ENCODE measurements at regions not wholly inside any gene's neighbourhood (a gene's known extent, or its start where the extent isn't known, plus 50 kb on each side); places are given as distances from the start of the nearest gene placed in this dataset.

DNA sequence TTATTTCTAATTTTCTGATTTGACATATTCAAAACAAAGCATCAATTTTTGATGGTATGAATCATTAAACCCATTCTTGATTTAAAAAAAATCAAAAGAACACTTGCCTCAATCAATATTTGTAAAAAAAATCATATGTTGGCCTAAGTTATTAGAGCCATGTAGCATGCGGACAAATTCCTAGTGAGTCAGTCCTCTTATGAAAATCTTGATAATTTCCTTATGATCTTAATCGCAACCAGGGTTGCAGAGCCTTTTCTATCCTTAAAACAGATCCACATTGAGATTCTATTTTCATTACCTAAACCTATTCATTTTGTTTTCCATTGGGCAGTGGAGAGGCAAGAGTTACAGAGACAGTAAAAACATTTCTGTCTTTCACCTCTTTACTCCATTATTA lies 203.2 kb downstream of the ARL4A start:
- peaks cover 4% of the 10 kb centered on the region for H3K27me3 Mint-ChIP-seq (ENCODE audit: insufficient read depth, low read depth, poor library complexity)
- no peak overlapping the region for H3K4me3 Mint-ChIP-seq
- no peak overlapping the region for H3K4me3 ChIP-seq
- no peaks in the 10 kb centered on the region for H3K79me2 ChIP-seq (replicated peaks; ENCODE audit: insufficient read depth)
- no peak overlapping the region for H3K4me2 ChIP-seq
- no peaks in the 10 kb centered on the region; the same call in 2 of the 3 replicates for H3K36me3 Mint-ChIP-seq (ENCODE audit: low read depth)
- H3K9me2 ChIP-seq (ENCODE audit: insufficient read depth) = peaks cover 3% of the 10 kb centered on the region; the same call in 1 of the 2 replicates
- H3K4me1 Mint-ChIP-seq = no peaks in the 10 kb centered on the region
- TF ChIP-seq ZNF462 (CRISPR knock-in tag; IDR thresholded peaks at IDR 0.05) (no peak), REST (IDR thresholded peaks at IDR 0.05; ENCODE audit: unreplicated experiment) (no peak), NANOG (IDR thresholded peaks at IDR 0.05; ENCODE audit: borderline replicate concordance) (no peak), EZH2 (IDR thresholded peaks at IDR 0.05; ENCODE audit: low read depth, unreplicated experiment) (no peak), JUNB (IDR thresholded peaks at IDR 0.05; ENCODE audit: unreplicated experiment) (no peak), ZNF114 (CRISPR knock-in tag; IDR thresholded peaks at IDR 0.05) (no peak), CREB1 (CRISPR knock-in tag; IDR thresholded peaks at IDR 0.05; ENCODE audit: low read depth) (no peak), STAT1 (IDR thresholded peaks at IDR 0.05; ENCODE audit: unreplicated experiment) (no peak)
- TF ChIP-seq, protein P1, sequence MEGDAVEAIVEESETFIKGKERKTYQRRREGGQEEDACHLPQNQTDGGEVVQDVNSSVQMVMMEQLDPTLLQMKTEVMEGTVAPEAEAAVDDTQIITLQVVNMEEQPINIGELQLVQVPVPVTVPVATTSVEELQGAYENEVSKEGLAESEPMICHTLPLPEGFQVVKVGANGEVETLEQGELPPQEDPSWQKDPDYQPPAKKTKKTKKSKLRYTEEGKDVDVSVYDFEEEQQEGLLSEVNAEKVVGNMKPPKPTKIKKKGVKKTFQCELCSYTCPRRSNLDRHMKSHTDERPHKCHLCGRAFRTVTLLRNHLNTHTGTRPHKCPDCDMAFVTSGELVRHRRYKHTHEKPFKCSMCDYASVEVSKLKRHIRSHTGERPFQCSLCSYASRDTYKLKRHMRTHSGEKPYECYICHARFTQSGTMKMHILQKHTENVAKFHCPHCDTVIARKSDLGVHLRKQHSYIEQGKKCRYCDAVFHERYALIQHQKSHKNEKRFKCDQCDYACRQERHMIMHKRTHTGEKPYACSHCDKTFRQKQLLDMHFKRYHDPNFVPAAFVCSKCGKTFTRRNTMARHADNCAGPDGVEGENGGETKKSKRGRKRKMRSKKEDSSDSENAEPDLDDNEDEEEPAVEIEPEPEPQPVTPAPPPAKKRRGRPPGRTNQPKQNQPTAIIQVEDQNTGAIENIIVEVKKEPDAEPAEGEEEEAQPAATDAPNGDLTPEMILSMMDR (conservative IDR thresholded peaks at IDR 0.05; ENCODE audit: low read depth in 2 of 2) = no peak
- no peaks in the 10 kb centered on the region for H3K27me3 ChIP-seq (ENCODE audit: insufficient read depth)
- no peaks in the 10 kb centered on the region for H3F3A ChIP-seq (replicated peaks; ENCODE audit: low read depth)
- no peak for ATAC-seq
- no peaks in the 10 kb centered on the region for H3K9me3 Mint-ChIP-seq
- H3K4me1 ChIP-seq (ENCODE audit: insufficient read depth) = no peaks in the 10 kb centered on the region
- H3K27ac Mint-ChIP-seq = no peak overlapping the region
- no peaks in the 10 kb centered on the region for H4K20me1 ChIP-seq (replicated peaks; ENCODE audit: insufficient read depth)
- H2AFZ ChIP-seq = no peak overlapping the region; the same call in 1 of the 2 replicates
- DNase-seq (ENCODE audit: low spot score) = no peak
- no peak overlapping the region for H3K27ac ChIP-seq (ENCODE audit: low read depth)
- H3K36me3 ChIP-seq (ENCODE audit: insufficient read depth) = no peaks in the 10 kb centered on the region

Measured in GM23338 (cell line).